GM12878 (cell line): ENCODE measurements at regions not wholly inside any gene's neighbourhood (a gene's known extent, or its start where the extent isn't known, plus 50 kb on each side); places are given as distances from the start of the nearest gene placed in this dataset.

ENCODE experiments used
- ATAC-seq: fragments of 200-7000 bp; cut with Tn5 transposase; 3 replicates; pipeline ENCODE4 v1.9.1; 2020; ENCODE audit warnings: mild to moderate bottlenecking, moderate library complexity
- BruUV-seq: library from RNA; stranded (reverse); fragments of 400-500 nt; replicated peaks from 2 replicates; lab custom pipeline; 2021; lab: Mats Ljungman, UMichigan
- CTCF ChIA-PET: fragments of 300-600 bp; sonication (Branson Sonifier 250); formaldehyde crosslinking; extraction: SDS; loops from one replicate; lab custom pipeline; 2021; ENCODE audit warnings: inconsistent platforms; lab: Yijun Ruan, JAX
- POLR2A ChIA-PET: fragments of 350-600 bp; formaldehyde crosslinking; extraction: SDS; loops from one replicate; lab custom pipeline; 2021; ENCODE audit warnings: inconsistent platforms; lab: Charles Lee
- RAD21 ChIA-PET: fragments of 300-600 bp; sonication (Branson Sonifier 250); formaldehyde crosslinking; loops from one replicate; lab custom pipeline; 2023; ENCODE audit warnings: antibody characterized with exemption; ENCODE audit not compliant: unreplicated experiment; lab: Charles Lee
- SMC1A ChIA-PET: fragments of 300-600 bp; sonication (Branson Sonifier 250); formaldehyde crosslinking; loops from one replicate; lab custom pipeline; 2023; ENCODE audit not compliant: unreplicated experiment, uncharacterized antibody; lab: Charles Lee
- DNase-seq: peaks from one replicate; pipeline ENCODE4 v3.0.0-alpha.2; 2011; ENCODE audit warnings: low read depth, low spot score
- FAIRE-seq: peaks from 3 replicates; lab custom pipeline; 2011; peaks lifted over from hg19 to GRCh38; lab: Jason Lieb, UNC
- H2AFZ ChIP-seq: 2 replicates; pipeline ENCODE4 v1.6.0; 2011; ENCODE audit warnings: low read depth, low read length, control low read depth; ENCODE audit not compliant: control insufficient read depth
- H3K27ac ChIP-seq: 2 replicates; pipeline ENCODE4 v1.5.1; 2011; ENCODE audit warnings: control low read depth; ENCODE audit not compliant: control insufficient read depth, insufficient read depth
- H3K27me3 ChIP-seq, 2 experiments: replicated peaks in 1 of 2; 2 replicates each; pipeline versions ENCODE4 v1.6.0 to v1.6.1; 2011; ENCODE audit warnings: low read length in 1 of 2; ENCODE audit not compliant: control insufficient read depth in 2 of 2, insufficient read depth in 2 of 2
- H3K36me3 ChIP-seq, 2 experiments: 2 replicates each; pipeline ENCODE4 v1.5.1; 2011; ENCODE audit warnings: low read length in 1 of 2; ENCODE audit not compliant: control insufficient read depth in 2 of 2, insufficient read depth in 2 of 2
- H3K4me1 ChIP-seq: 2 replicates; pipeline ENCODE4 v1.6.1; 2011; ENCODE audit warnings: mild to moderate bottlenecking, low read length, moderate library complexity, mixed read lengths; ENCODE audit not compliant: control insufficient read depth, insufficient read depth
- H3K4me2 ChIP-seq: 2 replicates; pipeline ENCODE4 v1.6.0; 2011; ENCODE audit warnings: control low read depth; ENCODE audit not compliant: control insufficient read depth, insufficient read depth
- H3K4me3 ChIP-seq: fragments of 200-600 bp; sonication (generic); 2 replicates; pipeline ENCODE4 v1.5.1; 2016
- H3K79me2 ChIP-seq: 2 replicates; pipeline ENCODE4 v1.6.0; 2011; ENCODE audit warnings: low read length; ENCODE audit not compliant: control insufficient read depth, insufficient read depth
- H3K9ac ChIP-seq: 2 replicates; pipeline ENCODE4 v1.8.0; 2011; ENCODE audit warnings: low read length, control low read depth, mixed read lengths; ENCODE audit not compliant: control insufficient read depth, insufficient read depth
- H3K9me3 ChIP-seq: replicated peaks from 3 replicates; pipeline ENCODE4 v1.5.1; 2011; ENCODE audit warnings: mild to moderate bottlenecking, low read length; ENCODE audit not compliant: control insufficient read depth, insufficient read depth
- H4K20me1 ChIP-seq: 2 replicates; pipeline ENCODE4 v1.6.0; 2011; ENCODE audit not compliant: control insufficient read depth, insufficient read depth
- BCL11A ChIP-seq: IDR thresholded peaks from 2 replicates; pipeline ENCODE4 v1.6.1; 2011; ENCODE audit warnings: low read depth, low read length
- CTCF ChIP-seq, 3 experiments: IDR thresholded peaks in 2 of 3; conservative IDR thresholded peaks in 1 of 3; 2 replicates each; pipeline ENCODE4 v1.5.1; 2011; ENCODE audit warnings: low read depth in 3 of 3, low read length in 3 of 3, mild to moderate bottlenecking in 3 of 3, control low read depth in 2 of 3, moderate library complexity in 2 of 3, inconsistent platforms in 1 of 3, mixed read lengths in 1 of 3; ENCODE audit not compliant: control insufficient read depth in 2 of 3, insufficient read depth in 1 of 3; ENCODE audit errors: extremely low read depth in 1 of 3
- ESRRA ChIP-seq: IDR thresholded peaks from 2 replicates; pipeline ENCODE4 v1.6.1; 2012; ENCODE audit warnings: mild to moderate bottlenecking, low read length, improper control_type of control experiment
- EZH2 ChIP-seq: IDR thresholded peaks from 2 replicates; pipeline ENCODE4 v1.6.1; 2012; ENCODE audit warnings: low read depth, mild to moderate bottlenecking, control low read depth, inconsistent platforms, low read length, borderline replicate concordance; ENCODE audit not compliant: control insufficient read depth
- IRF3 ChIP-seq: fragments of 450-650 bp; IDR thresholded peaks from 2 replicates; pipeline ENCODE4 v1.6.1; 2014; ENCODE audit warnings: mild to moderate bottlenecking
- IRF5 ChIP-seq: fragments of 450-650 bp; IDR thresholded peaks from 2 replicates; pipeline ENCODE4 v1.6.1; 2017; ENCODE audit warnings: borderline replicate concordance
- PML ChIP-seq: IDR thresholded peaks from 2 replicates; pipeline ENCODE4 v1.6.1; 2012; ENCODE audit warnings: low read length, inconsistent platforms
- PRDM15 ChIP-seq: fragments of 450-650 bp; formaldehyde crosslinking; IDR thresholded peaks from 2 replicates; pipeline ENCODE4 v1.4.0; 2020; ENCODE audit warnings: mild to moderate bottlenecking, moderate library complexity
- SIN3A ChIP-seq: IDR thresholded peaks from 2 replicates; pipeline ENCODE4 v1.6.1; 2012; ENCODE audit warnings: low read depth, low read length, improper control_type of control experiment
- WGBS: methylation state at CpG from one replicate; pipeline ENCODE4 v1.1.6; 2016; ENCODE audit warnings: low lambda C conversion rate; ENCODE audit not compliant: insufficient replicate concordance, insufficient coverage; ENCODE audit errors: missing lambda C conversion rate; 5-methylcytosine and 5-hydroxymethylcytosine counted together
- in situ Hi-C: fragments of 300-500 bp; cut with MboI; formaldehyde crosslinking; loops from 9 replicates; pipeline ENCODE4 v1.14.3; 2018; ENCODE audit warnings: mixed read lengths
- intact Hi-C: fragments of 100-400 bp; cut with micrococcal nuclease; formaldehyde crosslinking; loops from one replicate; pipeline ENCODE4 v1.14.2; 2022; ENCODE audit not compliant: unreplicated experiment

- RAD21 ChIA-PET = no interaction called here
- H3K9me3 ChIP-seq = no peaks in the 10 kb centered on the region
- H3K36me3 ChIP-seq = no peaks in the 10 kb centered on the region
- FAIRE-seq (no peak), DNase-seq (no peak), ATAC-seq (no peak)
- WGBS = 35% methylated on average over 5 of the region's 5 CpGs
- POLR2A ChIA-PET = no interaction called here
- in situ Hi-C loops (no loop called here), intact Hi-C loops (no loop called here)
- no peak overlapping the region for H3K4me3 ChIP-seq
- H3K4me1 ChIP-seq = no peaks in the 10 kb centered on the region
- BruUV-seq = no TSS peak
- TF ChIP-seq PML (no peak), EZH2 (no peak), ESRRA (no peak)
- SMC1A ChIA-PET = no interaction called here
- H3K9ac ChIP-seq = no peak overlapping the region
- H3K79me2 ChIP-seq = no peaks in the 10 kb centered on the region
- H3K4me2 ChIP-seq = no peak overlapping the region
- H4K20me1 ChIP-seq = no peaks in the 10 kb centered on the region
- no peak overlapping the region for H3K27ac ChIP-seq
- H2AFZ ChIP-seq = no peak overlapping the region
- no peaks in the 10 kb centered on the region for H3K27me3 ChIP-seq
- CTCF ChIA-PET = no interaction called here
These were observed 350.9 kb upstream of the NRSN1 start for GRCh38 chr6:23775127-23775526.

- Histone ChIP-seq H3K4me3 (no peak overlapping the region), H3K79me2 (no peaks in the 10 kb centered on the region), H3K36me3 (no peaks in the 10 kb centered on the region), H3K27me3 (no peaks in the 10 kb centered on the region), H3K4me1 (no peaks in the 10 kb centered on the region), H3K9ac (no peak overlapping the region), H3K9me3 (no peaks in the 10 kb centered on the region), H3K27ac (no peak overlapping the region), H3K4me2 (no peak overlapping the region), H2AFZ (no peak overlapping the region), H4K20me1 (no peaks in the 10 kb centered on the region)
- no peak for ATAC-seq
- SMC1A ChIA-PET = no interaction called here
- BruUV-seq = no TSS peak
- intact Hi-C loops = no loop called here
- FAIRE-seq = no peak
- CTCF ChIA-PET = no interaction called here
- 50% methylated on average over 2 of the region's 2 CpGs for WGBS
- POLR2A ChIA-PET = no interaction called here
- DNase-seq = no peak
- in situ Hi-C loops = no loop called here
- RAD21 ChIA-PET = no interaction called here
- TF ChIP-seq IRF3 (no peak), SIN3A (no peak), IRF5 (no peak), BCL11A (no peak), CTCF (IDR thresholded peaks at IDR 0.05 in 2 of 3, conservative IDR thresholded peaks at IDR 0.05 in 1 of 3; ENCODE audit: control insufficient read depth in 2 of 3, extremely low read depth in 1 of 3, insufficient read depth in 1 of 3, low read depth in 3 of 3, low read length in 3 of 3) (no peak), PRDM15 (CRISPR knock-in tag) (no peak)
These were observed 342.1 kb upstream of the NRSN1 start for GRCh38 chr6:23783901-23784300.
